ENCODE measurements at regions not wholly inside any gene's neighbourhood (a gene's known extent, or its start where the extent isn't known, plus 50 kb on each side); places are given as distances from the start of the nearest gene placed in this dataset.

DNA sequence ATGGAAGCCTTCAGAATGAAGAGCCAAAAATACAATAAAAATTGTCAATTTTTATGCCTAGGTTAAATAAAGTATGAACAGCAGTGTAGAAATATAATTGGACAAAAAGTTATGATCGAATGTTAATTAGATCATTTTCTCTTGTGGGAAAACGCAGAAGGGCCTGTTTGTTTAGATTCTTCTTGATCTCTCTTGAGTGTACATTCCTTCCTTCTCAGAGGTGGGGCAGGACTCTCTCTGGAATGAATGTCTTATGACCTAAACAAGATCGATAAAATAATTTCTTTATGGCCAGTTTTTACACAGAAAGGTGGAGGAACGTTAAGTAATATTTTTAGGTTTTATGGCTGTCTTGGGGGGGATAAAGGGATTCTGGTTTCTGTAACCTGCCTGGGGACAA lies 500.1 kb upstream of the MARCKS start:
- Histone ChIP-seq H3K27ac (peak overlapping the region in 1 of 2 experiments; percentile 52; a peak in 2 of 6 replicates), H3K9me3 (no peaks in the 10 kb centered on the region), H3K4me1 (peaks cover 52% of the 10 kb centered on the region), H3K4me3 (no peak overlapping the region), H3K4me2 (no peak overlapping the region)
- ChIA-PET CTCF (no interaction called here), POLR2A (no interaction called here)
- TF ChIP-seq, protein P1, sequence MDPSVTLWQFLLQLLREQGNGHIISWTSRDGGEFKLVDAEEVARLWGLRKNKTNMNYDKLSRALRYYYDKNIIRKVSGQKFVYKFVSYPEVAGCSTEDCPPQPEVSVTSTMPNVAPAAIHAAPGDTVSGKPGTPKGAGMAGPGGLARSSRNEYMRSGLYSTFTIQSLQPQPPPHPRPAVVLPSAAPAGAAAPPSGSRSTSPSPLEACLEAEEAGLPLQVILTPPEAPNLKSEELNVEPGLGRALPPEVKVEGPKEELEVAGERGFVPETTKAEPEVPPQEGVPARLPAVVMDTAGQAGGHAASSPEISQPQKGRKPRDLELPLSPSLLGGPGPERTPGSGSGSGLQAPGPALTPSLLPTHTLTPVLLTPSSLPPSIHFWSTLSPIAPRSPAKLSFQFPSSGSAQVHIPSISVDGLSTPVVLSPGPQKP (IDR thresholded peaks at IDR 0.05; ENCODE audit: low read depth, low read length) = no peak
- TF ChIP-seq RCOR1 (IDR thresholded peaks at IDR 0.05; ENCODE audit: low read depth, low read length) (no peak), ESRRA (IDR thresholded peaks at IDR 0.05; ENCODE audit: borderline replicate concordance, low read length) (no peak), ZSCAN20 (CRISPR knock-in tag; IDR thresholded peaks at IDR 0.05) (no peak)
- FAIRE-seq (no peak), ATAC-seq (no peak), DNase-seq (ENCODE audit: low read depth in 1 of 2, low spot score in 1 of 2) (no peak)
- WGBS (ENCODE audit: missing lambda C conversion rate) = 77% methylated on average over 4 of the region's 4 CpGs

DNA sequence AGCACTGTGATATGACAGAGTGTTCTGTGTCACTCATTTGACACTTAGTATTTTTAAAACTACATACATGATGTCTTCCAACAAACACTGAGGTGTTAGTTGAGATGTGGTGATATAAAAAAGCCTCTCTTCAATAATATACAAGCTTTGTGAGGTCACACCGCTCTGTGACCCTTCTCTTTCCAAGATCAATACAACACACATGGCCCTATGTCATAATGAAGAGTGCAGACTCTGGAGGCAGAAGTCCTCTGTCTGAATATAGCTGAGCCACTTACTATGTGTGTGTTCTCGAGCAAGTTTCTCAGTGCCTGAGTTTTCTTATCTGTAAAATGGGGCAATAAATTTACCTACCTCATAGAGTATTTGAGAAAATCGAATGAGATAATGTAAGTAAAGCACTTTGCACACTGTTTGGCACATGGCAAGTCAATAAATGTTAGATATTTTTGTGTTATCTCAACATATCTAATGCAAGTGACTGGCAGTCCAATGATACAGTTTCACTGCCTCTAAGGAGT lies 499.0 kb upstream of the MARCKS start:
- no peak for DNase-seq (ENCODE audit: low read depth in 1 of 2, low spot score in 1 of 2)
- WGBS (ENCODE audit: missing lambda C conversion rate) = 78% methylated on average over 3 of the region's 3 CpGs
- Histone ChIP-seq H3K4me1 (peaks cover 45% of the 10 kb centered on the region), H3K4me3 (no peak overlapping the region), H3K9me3 (no peaks in the 10 kb centered on the region), H3K4me2 (no peak overlapping the region), H3K27ac (0 out of 6 replicates have a peak overlapping the region, but pooled peaks of 1 of the 2 experiments have one; percentile 14)
- FAIRE-seq = no peak
- POLR2A ChIA-PET = no interaction called here
- ATAC-seq = no peak
- CTCF ChIA-PET = interaction anchor here (1.4 kb wide), 1 partner anchor 19 kb away, joined by 3 read pairs; no protein-coding TSS in a partner anchor
- TF ChIP-seq GATA3 (IDR thresholded peaks at IDR 0.05; ENCODE audit: borderline replicate concordance) = no peak
- TF ChIP-seq MAZ (IDR thresholded peaks at IDR 0.05; ENCODE audit: borderline replicate concordance, low read depth, low read length) = no peak
- TF ChIP-seq CHD2 (IDR thresholded peaks at IDR 0.05; ENCODE audit: low read length, partially characterized antibody) = no peak
- TF ChIP-seq, protein P2, sequence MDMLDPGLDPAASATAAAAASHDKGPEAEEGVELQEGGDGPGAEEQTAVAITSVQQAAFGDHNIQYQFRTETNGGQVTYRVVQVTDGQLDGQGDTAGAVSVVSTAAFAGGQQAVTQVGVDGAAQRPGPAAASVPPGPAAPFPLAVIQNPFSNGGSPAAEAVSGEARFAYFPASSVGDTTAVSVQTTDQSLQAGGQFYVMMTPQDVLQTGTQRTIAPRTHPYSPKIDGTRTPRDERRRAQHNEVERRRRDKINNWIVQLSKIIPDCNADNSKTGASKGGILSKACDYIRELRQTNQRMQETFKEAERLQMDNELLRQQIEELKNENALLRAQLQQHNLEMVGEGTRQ (IDR thresholded peaks at IDR 0.05) = no peak
- no peak for TF ChIP-seq CHD4 (IDR thresholded peaks at IDR 0.05; ENCODE audit: borderline replicate concordance)
- no peak for TF ChIP-seq EHF (CRISPR knock-in tag; IDR thresholded peaks at IDR 0.05)
- TF ChIP-seq, protein P3, sequence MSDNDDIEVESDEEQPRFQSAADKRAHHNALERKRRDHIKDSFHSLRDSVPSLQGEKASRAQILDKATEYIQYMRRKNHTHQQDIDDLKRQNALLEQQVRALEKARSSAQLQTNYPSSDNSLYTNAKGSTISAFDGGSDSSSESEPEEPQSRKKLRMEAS (IDR thresholded peaks at IDR 0.05) = no peak
- no peak for TF ChIP-seq RCOR1 (IDR thresholded peaks at IDR 0.05; ENCODE audit: low read depth, low read length)
- TF ChIP-seq MAFK (IDR thresholded peaks at IDR 0.05; ENCODE audit: partially characterized antibody) = no peak
- TF ChIP-seq ZC3H11A (IDR thresholded peaks at IDR 0.05) = no peak
- TF ChIP-seq POLR2A (IDR thresholded peaks at IDR 0.05; ENCODE audit: low read length) = no peak
- no peak for TF ChIP-seq ESRRA (IDR thresholded peaks at IDR 0.05; ENCODE audit: borderline replicate concordance, low read length)
- no peak for TF ChIP-seq HOXA7 (CRISPR knock-in tag; IDR thresholded peaks at IDR 0.05)
- no peak for TF ChIP-seq FOSL2 (IDR thresholded peaks at IDR 0.05)
- no peak for TF ChIP-seq FOSL2 (CRISPR knock-in tag; IDR thresholded peaks at IDR 0.05)
- no peak for TF ChIP-seq HOXB5 (CRISPR knock-in tag; IDR thresholded peaks at IDR 0.05)

DNA sequence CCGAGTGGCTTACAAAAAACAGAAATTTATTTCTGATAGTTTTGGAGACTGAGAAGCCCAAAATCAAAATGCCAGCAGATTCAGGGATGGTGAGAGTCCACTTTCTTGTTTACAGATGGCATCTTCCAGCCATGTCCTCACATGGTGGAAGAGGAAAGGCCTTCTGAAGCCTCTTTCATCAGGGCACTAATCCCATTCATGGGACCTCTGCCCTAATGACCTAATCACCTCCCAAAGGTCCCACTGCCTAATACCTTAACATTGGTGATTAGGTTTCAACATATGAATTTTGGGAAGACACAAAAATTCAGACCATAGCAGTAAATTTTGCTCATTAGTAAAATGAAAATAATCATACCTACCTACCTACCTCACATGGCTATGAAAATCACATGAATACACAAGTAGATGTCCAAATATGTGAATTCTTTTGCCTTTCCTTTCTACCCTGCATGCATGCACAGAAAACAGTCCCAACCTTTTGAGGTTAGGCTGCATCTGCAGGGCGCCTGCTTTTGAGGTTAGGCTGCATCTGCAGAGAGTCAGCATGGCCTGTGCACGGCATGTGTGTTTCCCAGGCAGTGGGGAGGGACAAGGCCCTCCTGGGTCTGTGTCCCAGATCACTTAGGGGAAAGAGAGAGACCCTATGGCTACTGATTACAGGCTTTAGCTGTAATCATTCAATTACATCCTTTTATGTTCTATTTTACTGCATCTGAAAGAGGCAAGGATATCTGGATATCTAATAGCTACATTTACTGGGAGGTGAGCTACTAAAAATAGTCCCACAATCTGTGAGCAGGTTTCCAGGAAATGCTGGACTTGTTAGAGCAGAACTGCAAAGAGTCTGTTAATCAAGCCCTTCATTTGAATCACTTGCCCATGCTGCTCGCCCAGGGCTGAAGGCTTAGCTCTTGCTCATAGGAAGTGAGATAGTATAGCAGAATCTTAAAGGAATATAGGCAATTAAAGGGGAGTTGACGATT lies 497.7 kb upstream of the MARCKS start:
- FAIRE-seq (no peak), DNase-seq (ENCODE audit: low read depth in 1 of 2, low spot score in 1 of 2) (peak in 1 of 2 experiments; percentile 6), ATAC-seq (no peak)
- Histone ChIP-seq H3K9me3 (no peaks in the 10 kb centered on the region), H3K4me1 (peaks cover 32% of the 10 kb centered on the region), H3K27ac (peak overlapping the region in 1 of 2 experiments; percentile 66; a peak in 3 of 6 replicates), H3K4me2 (no peak overlapping the region), H3K4me3 (no peak overlapping the region)
- TF ChIP-seq JUNB (IDR thresholded peaks at IDR 0.05) (no peak), EHF (CRISPR knock-in tag; IDR thresholded peaks at IDR 0.05) (no peak)
- ChIA-PET CTCF (interaction anchor here (0.8 to 1.4 kb wide), 2 partner anchors 20 to 53 kb away, joined by 3 read pairs; no protein-coding TSS in a partner anchor), POLR2A (interaction anchor here (0.6 kb wide), 1 partner anchor 19 kb away, joined by 4 read pairs; no protein-coding TSS in a partner anchor)
- WGBS (ENCODE audit: missing lambda C conversion rate) = 81% methylated on average over 5 of the region's 5 CpGs

All from A549 (cell line).